ENCODE measurements at regions not wholly inside any gene's neighbourhood (a gene's known extent, or its start where the extent isn't known, plus 50 kb on each side); places are given as distances from the start of the nearest gene placed in this dataset.

DNA sequence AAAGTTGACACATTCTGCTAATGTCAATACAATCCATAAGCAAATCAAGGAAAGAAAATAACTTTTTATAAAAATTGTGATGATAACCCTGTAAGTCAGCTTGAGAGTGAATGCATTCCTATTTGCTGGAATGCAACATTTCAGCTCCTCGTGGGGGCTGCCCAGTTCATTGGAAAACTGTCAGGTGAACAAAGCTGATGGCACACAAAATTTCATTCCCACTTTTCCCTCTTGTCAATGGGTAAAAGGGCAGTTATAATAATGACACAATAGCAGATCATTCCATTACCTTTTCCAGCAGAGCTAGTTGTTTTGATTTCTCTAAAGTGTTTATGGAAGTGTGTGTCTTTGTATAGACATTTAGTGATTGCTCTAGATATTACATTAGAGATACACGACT lies 1124.6 kb upstream of the MAP3K7 start:
- H3K36me3 ChIP-seq (ENCODE audit: control insufficient read depth in 2 of 4, insufficient read depth in 4 of 4, low read length in 3 of 4): no peaks in the 10 kb centered on the region
- whole genome bisulfite sequencing, 2 experiments (ENCODE audit: extremely low coverage in 1 of 2, insufficient coverage in 1 of 2, insufficient read length in 1 of 2, insufficient replicate concordance in 2 of 2, low coverage in 1 of 2, low lambda C conversion rate in 2 of 2, missing lambda C conversion rate in 1 of 2): 98% methylated on average over 2 of the region's 2 CpGs; no CpG with 5 or more reads in 1 of the 2 experiments
- H3K27me3 ChIP-seq (replicated peaks in 1 of 4; ENCODE audit: control insufficient read depth in 3 of 4, extremely low read depth in 1 of 4, insufficient read depth in 3 of 4, low read length in 3 of 4): no peaks in the 10 kb centered on the region
- CTCF ChIA-PET (ENCODE audit: partially characterized antibody): no interaction called here
- no peak overlapping the region for H4K5ac ChIP-seq (ENCODE audit: insufficient read length, low read depth, low read length)
- H3K4me3 ChIP-seq (ENCODE audit: extremely low read depth in 1 of 4, insufficient read depth in 2 of 4, low read depth in 3 of 4, low read length in 4 of 4): no peak overlapping the region
- no peak overlapping the region for H2BK20ac ChIP-seq (ENCODE audit: low read length)
- H3K79me2 ChIP-seq (ENCODE audit: control insufficient read depth in 1 of 2, insufficient read depth in 2 of 2, low read length in 2 of 2): no peaks in the 10 kb centered on the region
- no peaks in the 10 kb centered on the region for H3K79me1 ChIP-seq (ENCODE audit: low read depth, low read length)
- no peak overlapping the region for H3K18ac ChIP-seq (ENCODE audit: extremely low read depth, low read length)
- no peak overlapping the region for H3K4ac ChIP-seq (replicated peaks; ENCODE audit: insufficient read length, low read depth, low read length)
- H3K27ac ChIP-seq (ENCODE audit: low read depth, low read length): no peak overlapping the region
- H4K8ac ChIP-seq (ENCODE audit: extremely low read depth, insufficient read depth, low read length): no peak overlapping the region
- no peak overlapping the region for H2BK120ac ChIP-seq (replicated peaks; ENCODE audit: low read depth, low read length)
- no peak overlapping the region for H2AFZ ChIP-seq (ENCODE audit: low read length)
- TF ChIP-seq RXRA (IDR thresholded peaks at IDR 0.05; ENCODE audit: insufficient read depth, low read depth, low read length) (no peak), SIRT6 (IDR thresholded peaks at IDR 0.05; ENCODE audit: low read length) (no peak), SRF (IDR thresholded peaks at IDR 0.05; ENCODE audit: low read depth, low read length) (no peak), BCL11A (IDR thresholded peaks at IDR 0.05; ENCODE audit: low read depth in 2 of 2, low read length in 2 of 2) (no peak), ASH2L (IDR thresholded peaks at IDR 0.05; ENCODE audit: low read length) (no peak), KDM1A (IDR thresholded peaks at IDR 0.05; ENCODE audit: borderline replicate concordance, low read length) (no peak), SUZ12 (IDR thresholded peaks at IDR 0.05; ENCODE audit: low read length) (no peak), SP2 (IDR thresholded peaks at IDR 0.05; ENCODE audit: low read length) (no peak), NANOG (IDR thresholded peaks at IDR 0.05; ENCODE audit: insufficient read depth, low read depth, low read length, poor library complexity, severe bottlenecking) (no peak)
- FAIRE-seq: no peak
- DNase-seq (ENCODE audit: low read depth in 1 of 2, low spot score in 2 of 2): no peak
- no peak overlapping the region for H3K4me2 ChIP-seq (ENCODE audit: insufficient read depth in 1 of 2, low read depth in 2 of 2, low read length in 2 of 2)
- no peak overlapping the region for H3K14ac ChIP-seq (ENCODE audit: insufficient read length)
- H2BK15ac ChIP-seq (ENCODE audit: low read length): no peak overlapping the region
- no peaks in the 10 kb centered on the region for H3K4me1 ChIP-seq (replicated peaks in 1 of 4; ENCODE audit: control insufficient read depth in 3 of 4, insufficient read depth in 4 of 4, low read length in 3 of 4)
- no peak overlapping the region for H3K9ac ChIP-seq (replicated peaks in 1 of 4; ENCODE audit: extremely low read depth in 1 of 4, low read depth in 3 of 4, low read length in 3 of 4)
- no peak overlapping the region for H4K91ac ChIP-seq (replicated peaks; ENCODE audit: insufficient read length, low read length)
- no peaks in the 10 kb centered on the region for H4K20me1 ChIP-seq (replicated peaks in 1 of 2; ENCODE audit: control insufficient read depth in 1 of 2, insufficient read depth in 2 of 2, low read length in 2 of 2)
- H3K9me3 ChIP-seq (ENCODE audit: insufficient read depth in 2 of 2, low read depth in 1 of 2, low read length in 1 of 2): no peaks in the 10 kb centered on the region
- no peaks in the 10 kb centered on the region for H3K23me2 ChIP-seq (ENCODE audit: low read depth, low read length)
- no peak overlapping the region for H3K56ac ChIP-seq (replicated peaks; ENCODE audit: insufficient read length, low read depth, low read length)
- H2AK5ac ChIP-seq (ENCODE audit: low read depth, low read length): no peak overlapping the region
- no peak overlapping the region for H3K23ac ChIP-seq (ENCODE audit: insufficient read length)
- POLR2A ChIA-PET (ENCODE audit: partially characterized antibody): no interaction called here
- no peak overlapping the region for H2BK12ac ChIP-seq (ENCODE audit: low read depth, low read length)
- H2BK5ac ChIP-seq (ENCODE audit: low read depth, low read length): no peak overlapping the region

All from H1 (cell line).